Esophagus muscularis mucosa (tissue), 4 donors: ENCODE measurements at regions not wholly inside any gene's neighbourhood (a gene's known extent, or its start where the extent isn't known, plus 50 kb on each side); places are given as distances from the start of the nearest gene placed in this dataset.

ENCODE experiments used
- DNase-seq: peaks from one replicate; pipeline ENCODE4 v3.0.0-alpha.2; 2017; ENCODE audit errors: extremely low spot score
- H3K27ac ChIP-seq, 4 donors: fragments of 200-600 bp; sonication (generic); replicated peaks in 1 of 4; 1 replicate in 3 of 4; 2 replicates in 1 of 4; pipeline ENCODE4 v1.5.1; 2016 to 2019; ENCODE audit warnings: mild to moderate bottlenecking in 1 of 4
- H3K27me3 ChIP-seq, 4 donors: fragments of 200-600 bp; sonication (generic); one replicate each; pipeline versions ENCODE4 v1.5.1 to v1.6.0; 2016 to 2019
- H3K36me3 ChIP-seq, 4 donors: fragments of 200-600 bp; sonication (generic); one replicate each; pipeline ENCODE4 v1.5.1; 2016 to 2019
- H3K4me1 ChIP-seq, 4 donors: fragments of 200-600 bp; sonication (generic); one replicate each; pipeline ENCODE4 v1.5.1; 2016 to 2019
- H3K4me3 ChIP-seq, 4 donors: fragments of 200-600 bp; sonication (generic); 1 replicate in 2 of 4; 2 replicates in 2 of 4; pipeline ENCODE4 v1.5.1; 2016 to 2019; ENCODE audit warnings: mild to moderate bottlenecking in 4 of 4, moderate library complexity in 1 of 4
- H3K9me3 ChIP-seq, 4 donors: fragments of 200-600 bp; sonication (generic); 1 replicate in 3 of 4; 2 replicates in 1 of 4; pipeline ENCODE4 v1.5.1; 2016 to 2019
- CTCF ChIP-seq, 3 experiments: fragments of 200-600 bp in 2 of 3; fragments of 450-650 bp in 1 of 3; sonication (generic) in 2 of 3; IDR thresholded peaks; one replicate each; pipeline ENCODE4 v1.5.1; 2017 to 2019; ENCODE audit warnings: antibody characterized with exemption in 3 of 3, mild to moderate bottlenecking in 2 of 3, moderate library complexity in 1 of 3
- EP300 ChIP-seq: sonication (generic); formaldehyde crosslinking; IDR thresholded peaks from one replicate; pipeline ENCODE4 v1.6.1; 2017; ENCODE audit warnings: antibody characterized with exemption
- POLR2A ChIP-seq: fragments of 450-650 bp; IDR thresholded peaks from one replicate; pipeline ENCODE4 v1.6.1; 2017; ENCODE audit warnings: antibody characterized with exemption, moderate library complexity, mild to moderate bottlenecking, low read depth
- POLR2AphosphoS5 ChIP-seq, 2 donors: sonication (generic); formaldehyde crosslinking; IDR thresholded peaks; one replicate each; pipeline ENCODE4 v1.6.1; 2017; ENCODE audit warnings: antibody characterized with exemption in 2 of 2
- WGBS: methylation state at CpG from one replicate; pipeline ENCODE4 v1.1.5; 2018; 5-methylcytosine and 5-hydroxymethylcytosine counted together
- intact Hi-C: fragments of 100-400 bp; cut with DNase I; formaldehyde crosslinking; loops from one replicate; pipeline ENCODE4 v1.15.1; 2023

DNA sequence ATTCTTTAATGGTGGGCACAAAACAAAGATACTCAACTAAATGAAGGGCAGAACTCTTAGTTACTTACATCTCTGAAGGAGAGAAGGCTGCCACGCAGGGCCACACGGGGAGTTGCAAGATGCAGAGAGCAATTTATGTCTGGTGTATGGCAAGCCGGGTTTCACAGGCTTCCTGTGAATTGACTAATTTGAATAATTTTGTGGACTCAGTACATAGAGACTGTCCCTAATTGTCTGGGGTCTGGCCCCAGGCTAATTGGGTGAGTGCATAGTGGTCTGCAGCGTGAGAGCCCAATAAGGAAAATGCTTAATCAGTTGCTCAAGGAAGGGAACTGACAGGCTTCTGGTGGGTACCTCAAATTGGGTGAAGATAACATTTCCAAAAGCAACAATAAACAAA lies 205.7 kb downstream of the OTOR start:
- Histone ChIP-seq H3K9me3 (peaks cover 0 to 10% (median 7%) of the 10 kb centered on the region in 4 donors), H3K27me3 (no peaks in the 10 kb centered on the region), H3K36me3 (no peaks in the 10 kb centered on the region), H3K4me3 (no peak overlapping the region), H3K4me1 (no peaks in the 10 kb centered on the region), H3K27ac (no peak overlapping the region)
- no peak for DNase-seq
- intact Hi-C loops = no loop called here
- 67% methylated on average over 4 of the region's 4 CpGs for WGBS
- TF ChIP-seq POLR2AphosphoS5 (IDR thresholded peaks at IDR 0.05) = no peak
- no peak for TF ChIP-seq EP300
- no peak for TF ChIP-seq CTCF (IDR thresholded peaks at IDR 0.05)
- TF ChIP-seq POLR2A = no peak

- Histone ChIP-seq H3K36me3 (no peaks in the 10 kb centered on the region), H3K27me3 (no peaks in the 10 kb centered on the region), H3K27ac (no peak overlapping the region), H3K9me3 (peaks cover 0 to 3% (median under 1%) of the 10 kb centered on the region in 4 donors), H3K4me1 (no peaks in the 10 kb centered on the region), H3K4me3 (no peak overlapping the region)
- intact Hi-C loops = no loop called here
- TF ChIP-seq EP300 (no peak), POLR2AphosphoS5 (IDR thresholded peaks at IDR 0.05) (no peak), CTCF (IDR thresholded peaks at IDR 0.05) (no peak), POLR2A (no peak)
- WGBS = 77% methylated on average over 3 of the region's 3 CpGs
- no peak for DNase-seq
Measured at GRCh38 chr20:16955462-16955861, 207.3 kb downstream of the OTOR start.

DNA sequence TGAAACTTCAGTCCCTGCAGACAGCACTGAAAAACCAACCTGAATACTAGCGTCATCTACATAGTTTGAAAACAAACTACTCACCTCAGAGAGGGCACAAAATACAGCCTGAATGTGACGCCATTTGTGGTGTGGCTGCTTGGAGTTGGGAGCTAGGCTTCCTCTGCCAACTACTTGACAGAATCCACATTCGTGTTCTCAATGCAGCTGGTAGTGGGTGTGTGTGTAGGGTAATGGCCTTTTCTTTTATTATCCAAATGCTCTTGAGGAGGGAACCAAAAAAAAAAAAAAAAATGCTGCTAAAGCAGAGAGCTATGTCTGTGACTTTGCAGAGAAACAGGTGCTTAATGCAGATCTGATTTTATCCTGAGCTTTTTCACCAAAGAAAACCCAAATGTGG lies 207.8 kb downstream of the OTOR start:
- 39% methylated on average over 2 of the region's 3 CpGs for WGBS
- H3K4me3 ChIP-seq = no peak overlapping the region
- H3K27ac ChIP-seq = no peak overlapping the region
- H3K9me3 ChIP-seq = peaks cover 0 to 4% (median 0%) of the 10 kb centered on the region in 4 donors
- intact Hi-C loops = no loop called here
- no peaks in the 10 kb centered on the region for H3K27me3 ChIP-seq
- H3K4me1 ChIP-seq = no peaks in the 10 kb centered on the region
- TF ChIP-seq EP300 = no peak
- TF ChIP-seq POLR2AphosphoS5 (IDR thresholded peaks at IDR 0.05) = no peak
- TF ChIP-seq CTCF (IDR thresholded peaks at IDR 0.05) = no peak
- TF ChIP-seq POLR2A = no peak
- H3K36me3 ChIP-seq = no peaks in the 10 kb centered on the region
- no peak for DNase-seq

- Histone ChIP-seq H3K4me1 (no peaks in the 10 kb centered on the region), H3K27me3 (no peaks in the 10 kb centered on the region), H3K27ac (no peak overlapping the region), H3K4me3 (no peak overlapping the region), H3K9me3 (peaks cover 0 to 7% (median 0%) of the 10 kb centered on the region in 4 donors), H3K36me3 (no peaks in the 10 kb centered on the region)
- intact Hi-C loops = no loop called here
- WGBS = 71% methylated on average over 2 of the region's 2 CpGs
- TF ChIP-seq POLR2AphosphoS5 (IDR thresholded peaks at IDR 0.05) = no peak
- DNase-seq = no peak
Measured at GRCh38 chr20:16965401-16965800, 217.2 kb downstream of the OTOR start.

GRCh38 chr20:16966276-16966880 lies 218.2 kb downstream of the OTOR start:
- Histone ChIP-seq H3K4me3 (no peak overlapping the region), H3K9me3 (no peaks in the 10 kb centered on the region), H3K27ac (no peak overlapping the region), H3K4me1 (no peaks in the 10 kb centered on the region), H3K36me3 (no peaks in the 10 kb centered on the region), H3K27me3 (no peaks in the 10 kb centered on the region)
- WGBS = 75% methylated on average over 3 of the region's 3 CpGs
- TF ChIP-seq EP300 = no peak
- TF ChIP-seq CTCF (IDR thresholded peaks at IDR 0.05) = no peak
- no peak for TF ChIP-seq POLR2A
- TF ChIP-seq POLR2AphosphoS5 (IDR thresholded peaks at IDR 0.05) = no peak
- intact Hi-C loops = no loop called here
- DNase-seq = peak; percentile 14
